Activated CD8-positive, alpha-beta memory T cell treated with anti-CD3 and anti-CD28 coated beads, Interleukin-2, amount 50 U/mL, for 24 hours (primary cell): ENCODE measurements at regions not wholly inside any gene's neighbourhood (a gene's known extent, or its start where the extent isn't known, plus 50 kb on each side); places are given as distances from the start of the nearest gene placed in this dataset.

Experiments
- DNase-seq: peaks from one replicate; pipeline ENCODE4 v3.0.0-alpha.2; 2020; ENCODE audit errors: extremely low read depth

- no peak for DNase-seq
Measured at GRCh38 chr5:35364350-35364749, 134.1 kb upstream of the PRLR start.

GRCh38 chr5:35363387-35363965 is 133.2 kb upstream of the PRLR start:
- DNase-seq, result no peak

- no peak for DNase-seq
Measured at GRCh38 chr5:35362772-35363171, 132.5 kb upstream of the PRLR start.

DNA sequence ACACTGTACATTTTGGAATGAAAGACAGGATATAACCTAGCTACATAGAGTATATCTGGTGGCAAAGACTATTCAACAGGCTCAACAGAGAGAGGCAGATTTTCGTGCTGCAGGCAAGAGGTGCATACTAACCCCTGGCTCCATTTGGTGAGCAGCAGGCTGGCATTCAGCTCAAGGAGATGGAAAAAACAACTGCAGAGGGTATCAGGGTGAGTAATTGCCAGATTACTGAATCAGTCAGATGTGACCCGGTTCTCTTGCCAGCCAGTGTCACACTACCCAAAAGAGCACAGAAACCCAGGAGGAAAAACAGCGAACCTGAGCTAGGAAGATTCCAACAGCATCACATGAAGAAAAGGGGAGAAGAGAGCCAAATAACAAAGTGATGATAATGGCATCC is 130.4 kb upstream of the PRLR start:
- DNase-seq, result no peak

GRCh38 chr5:35359859-35360258 is 129.6 kb upstream of the PRLR start:
- DNase-seq, result no peak

DNA sequence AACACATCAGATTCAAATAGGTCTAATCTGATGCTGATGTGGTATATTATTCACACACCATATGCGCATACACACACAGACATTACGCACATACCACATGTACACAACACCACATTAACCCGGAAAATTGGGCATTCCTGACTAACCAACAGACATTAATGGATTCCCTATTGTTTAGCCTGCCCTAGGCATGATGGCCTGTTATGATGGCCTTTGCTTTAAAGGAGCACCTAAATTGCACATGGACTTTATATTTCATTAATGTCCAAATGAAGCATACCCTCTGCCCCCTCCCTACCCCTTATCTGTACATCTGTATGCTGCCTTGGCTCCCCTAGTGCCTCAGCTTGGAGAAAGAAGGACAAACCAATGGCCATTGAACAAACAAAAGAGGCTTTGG is 127.7 kb upstream of the PRLR start:
- no peak for DNase-seq

- DNase-seq, result no peak
Measured at GRCh38 chr5:35356725-35357124, 126.4 kb upstream of the PRLR start.

DNA sequence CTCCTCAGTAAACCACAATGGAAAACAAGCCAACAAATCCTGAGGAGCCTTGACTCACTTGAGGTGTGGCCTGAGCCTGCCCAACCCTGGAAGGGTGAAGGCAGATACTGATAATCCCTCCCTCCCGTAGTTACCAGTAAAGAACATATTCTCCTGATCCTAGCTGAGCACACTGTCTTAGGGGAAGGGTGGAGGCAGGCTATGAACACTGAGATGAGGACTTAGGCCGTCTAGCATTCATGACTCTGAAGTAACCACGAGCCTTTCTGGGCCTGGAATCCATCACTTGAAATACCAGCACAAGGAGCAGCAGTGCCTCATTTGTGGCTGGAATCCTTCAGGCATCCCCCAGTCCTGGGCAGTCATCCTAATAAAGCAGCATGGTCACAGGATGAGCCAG is 124.5 kb upstream of the PRLR start:
- DNase-seq, result no peak

- DNase-seq, result no peak
Measured at GRCh38 chr5:35345222-35345621, 114.9 kb upstream of the PRLR start.

- DNase-seq, result no peak
Measured at GRCh38 chr5:35342664-35343063, 112.4 kb upstream of the PRLR start.

GRCh38 chr5:35341189-35341588 is 110.9 kb upstream of the PRLR start:
- no peak for DNase-seq

- no peak for DNase-seq
Measured at GRCh38 chr5:35339616-35340100, 109.4 kb upstream of the PRLR start.

GRCh38 chr5:35339006-35339405 is 108.7 kb upstream of the PRLR start:
- no peak for DNase-seq

DNA sequence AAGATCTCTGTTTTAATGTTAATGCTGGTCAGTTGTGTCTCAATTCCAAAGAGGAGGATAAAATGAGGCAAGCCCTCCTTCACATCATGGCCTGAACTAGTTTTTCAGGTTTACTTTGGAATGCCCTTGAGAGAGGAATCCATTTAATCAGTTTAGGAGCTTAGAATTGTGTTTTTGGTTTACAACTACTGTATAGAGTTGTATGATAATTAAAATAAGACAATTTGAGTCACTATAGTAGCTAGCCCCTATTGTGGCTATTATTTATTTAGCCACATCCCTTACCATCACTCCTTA is 107.8 kb upstream of the PRLR start:
- DNase-seq, result no peak

DNA sequence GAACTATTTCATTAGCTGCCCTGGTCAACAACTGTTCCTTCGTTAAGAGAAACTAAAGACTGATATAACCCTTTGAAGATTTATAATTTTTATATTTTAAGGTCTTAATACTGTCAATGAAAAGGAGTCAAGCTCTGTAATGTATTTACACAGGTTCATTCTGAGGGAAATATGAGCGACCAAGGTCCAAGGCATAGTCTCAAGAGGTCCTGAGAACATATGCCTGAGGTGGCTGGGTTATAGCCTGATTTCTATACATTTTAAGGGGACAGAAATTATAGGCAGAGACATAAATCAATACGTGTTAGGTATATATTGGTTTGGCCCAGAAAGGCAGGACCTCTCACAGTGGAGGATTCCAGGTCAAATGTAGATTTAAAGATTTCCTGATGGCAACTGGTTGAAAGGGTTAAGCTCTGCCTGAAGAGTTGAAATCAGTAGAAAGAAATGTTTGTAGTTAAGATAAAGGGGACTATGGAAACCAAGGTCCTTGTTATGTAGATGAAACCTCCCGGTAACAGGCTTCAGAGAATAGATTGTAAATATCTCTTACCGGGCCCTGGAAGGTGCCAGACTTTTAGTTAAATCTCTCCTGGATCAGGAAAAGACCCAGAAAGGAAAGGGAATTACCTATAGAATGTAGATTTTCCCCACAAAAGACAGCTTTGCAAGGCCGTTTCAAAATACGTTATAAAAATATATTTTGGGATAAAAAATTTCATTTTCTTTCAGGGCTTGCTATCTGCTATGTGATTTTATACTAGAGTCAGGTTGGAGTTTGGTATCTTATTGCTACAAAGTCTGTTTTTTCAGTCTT is 107.3 kb upstream of the PRLR start:
- DNase-seq, result no peak

DNA sequence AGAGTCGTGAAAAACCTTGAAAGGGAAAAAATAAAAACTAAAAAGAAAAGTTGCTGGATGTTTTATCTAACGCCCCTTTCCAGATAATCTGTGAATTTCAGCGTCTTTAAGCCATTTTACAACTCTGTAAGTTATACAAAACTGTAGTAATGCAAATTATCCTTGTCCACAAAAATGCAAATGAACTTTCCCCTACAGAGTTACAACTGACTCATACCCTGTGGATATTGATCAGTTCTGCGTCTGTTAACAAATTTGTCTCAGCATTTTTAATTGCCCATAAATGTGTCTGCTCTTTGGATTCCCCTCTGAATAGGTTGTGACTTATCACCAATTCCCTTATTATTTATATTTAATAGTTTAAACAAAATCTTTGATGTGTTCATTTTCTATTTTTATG is 105.9 kb upstream of the PRLR start:
- no peak for DNase-seq

DNA sequence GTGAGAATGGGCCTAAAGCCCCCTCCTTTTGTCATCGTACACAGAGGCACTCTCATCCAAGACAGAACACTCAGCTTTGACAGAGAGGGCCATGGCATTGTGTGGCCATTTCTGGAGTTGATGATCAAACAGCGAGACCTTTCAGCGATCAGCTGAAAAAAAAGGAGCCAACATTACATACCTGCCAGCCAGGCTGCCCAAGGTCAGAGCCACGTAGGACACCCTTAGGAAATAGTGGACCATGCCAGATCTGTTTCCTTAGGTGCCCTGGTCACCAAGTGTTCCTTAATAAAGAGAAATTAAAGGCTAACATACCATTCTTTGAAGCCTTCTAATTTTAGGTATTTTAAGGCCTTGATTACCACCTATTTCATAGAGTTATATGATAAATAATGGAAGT is 105.5 kb upstream of the PRLR start:
- no peak for DNase-seq

DNA sequence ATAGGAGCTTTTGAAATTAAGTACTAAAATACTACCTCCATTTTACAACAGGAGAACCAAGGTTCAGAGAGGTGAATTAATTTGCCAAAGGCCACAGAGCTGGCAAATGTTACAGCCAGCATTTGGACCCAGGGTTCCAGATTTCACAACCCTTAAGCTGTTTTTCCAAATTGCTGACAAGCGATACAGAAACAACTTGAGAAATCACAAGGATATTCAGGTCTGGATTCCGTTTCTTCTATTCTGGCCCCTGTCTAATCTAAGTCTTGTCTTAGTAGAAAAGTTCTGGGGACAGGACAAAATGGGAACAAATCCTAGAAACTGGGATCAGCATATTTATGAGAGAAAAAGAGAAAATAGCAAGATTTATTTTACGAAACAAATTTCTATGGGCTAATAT is 103.1 kb upstream of the PRLR start:
- no peak for DNase-seq

DNA sequence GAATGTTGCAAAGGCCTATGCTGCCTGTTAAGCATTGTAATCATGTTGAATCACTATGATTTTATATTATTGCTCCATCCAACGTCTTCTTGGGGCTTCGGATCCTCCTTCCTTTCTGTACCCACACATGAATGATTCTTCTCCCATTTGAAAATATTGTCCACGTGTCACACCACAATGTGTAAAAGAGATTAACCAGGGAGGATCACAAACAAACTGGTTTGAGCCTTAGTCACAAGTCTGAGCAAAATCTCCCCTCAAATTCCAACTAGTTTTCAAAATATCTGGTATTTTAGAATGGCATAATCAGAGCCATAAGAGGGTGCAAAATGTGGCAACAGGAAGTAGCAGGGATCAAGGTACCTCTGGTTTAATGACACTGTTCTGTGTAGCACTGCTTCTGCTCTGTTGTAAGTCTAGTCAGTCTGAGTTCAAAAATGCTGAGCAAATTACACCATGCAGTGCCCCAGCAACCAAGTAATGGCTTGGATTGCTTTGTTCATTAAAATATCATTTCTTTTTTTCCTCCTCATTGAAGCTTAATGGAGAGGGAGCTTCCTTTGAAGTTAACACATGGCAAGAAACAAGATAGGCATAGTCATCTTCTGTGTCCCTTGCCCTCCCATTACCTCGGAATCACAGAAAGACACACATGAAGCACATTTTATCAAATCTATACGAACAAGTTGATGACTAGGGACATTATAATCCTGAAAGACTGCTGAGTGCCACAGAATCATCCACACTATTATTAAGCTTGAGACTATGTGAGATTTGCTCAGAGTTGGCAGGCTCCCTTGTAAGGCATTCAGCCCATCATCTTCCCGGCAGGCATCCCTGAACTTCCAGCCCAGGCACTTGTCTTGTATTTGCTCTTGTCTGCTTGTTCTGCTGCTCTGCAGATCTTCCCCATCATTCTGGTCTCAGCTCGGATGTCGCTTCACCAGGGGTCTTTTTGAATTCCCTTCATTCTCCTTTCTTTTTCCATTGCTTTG is 102.0 kb upstream of the PRLR start:
- DNase-seq, result no peak

- DNase-seq, result no peak
Measured at GRCh38 chr5:35325836-35326235, 95.5 kb upstream of the PRLR start.

- DNase-seq, result no peak
Measured at GRCh38 chr5:35324679-35325078, 94.4 kb upstream of the PRLR start.

- DNase-seq, result no peak
Measured at GRCh38 chr5:35324201-35324600, 93.9 kb upstream of the PRLR start.

DNA sequence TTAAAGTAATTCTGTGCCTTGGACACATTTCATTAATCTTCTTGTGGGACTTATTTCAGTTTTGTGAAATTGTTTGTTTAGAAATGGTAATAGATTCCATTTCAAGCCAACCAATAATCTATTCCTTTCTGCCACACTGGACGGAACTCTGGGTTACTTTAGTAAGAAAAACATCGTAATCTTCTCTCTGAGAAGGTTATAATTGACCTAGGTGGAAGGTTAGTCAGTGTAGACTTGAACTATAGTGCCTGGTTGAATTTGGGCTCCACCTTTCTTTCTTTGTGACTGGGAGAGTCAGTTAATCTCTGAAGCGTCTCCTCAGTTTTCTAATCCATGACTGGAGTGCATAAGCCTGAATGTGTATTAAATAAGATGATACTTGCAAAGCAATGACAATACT is 89.7 kb upstream of the PRLR start:
- no peak for DNase-seq
